GM19351 (cell line): ENCODE measurements at regions not wholly inside any gene's neighbourhood (a gene's known extent, or its start where the extent isn't known, plus 50 kb on each side); places are given as distances from the start of the nearest gene placed in this dataset.

ENCODE experiments used
- ATAC-seq: cut with Tn5 transposase; IDR thresholded peaks from one replicate; pipeline ENCODE4 v1.9.1; 2021; ENCODE audit warnings: mild to moderate bottlenecking, moderate library complexity; ENCODE audit not compliant: unreplicated experiment

GRCh38 chr18:55864281-55864680, 276.3 kb upstream of the TCF4 start:
- ATAC-seq, result no peak

DNA sequence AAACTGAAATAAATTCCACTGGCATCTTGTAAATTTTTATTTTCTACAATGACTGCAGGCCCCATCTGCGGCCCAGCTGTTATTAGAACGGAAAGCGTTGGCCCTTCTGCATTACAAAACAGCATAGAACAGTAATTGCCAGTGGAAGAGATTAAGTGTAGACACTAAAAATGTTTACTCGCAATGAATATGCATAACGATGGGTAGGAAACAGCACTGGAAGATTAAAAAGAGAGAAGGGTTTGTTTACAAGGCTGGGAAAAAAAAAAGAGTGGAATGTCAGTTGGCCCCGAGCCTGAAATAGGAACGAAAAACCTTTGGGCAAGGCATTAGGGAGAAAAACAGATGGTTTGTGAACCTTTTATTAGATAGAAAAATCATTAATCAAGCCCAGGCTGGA, 275.9 kb upstream of the TCF4 start:
- no peak for ATAC-seq

GRCh38 chr18:55863391-55863706, 275.4 kb upstream of the TCF4 start:
- no peak for ATAC-seq

DNA sequence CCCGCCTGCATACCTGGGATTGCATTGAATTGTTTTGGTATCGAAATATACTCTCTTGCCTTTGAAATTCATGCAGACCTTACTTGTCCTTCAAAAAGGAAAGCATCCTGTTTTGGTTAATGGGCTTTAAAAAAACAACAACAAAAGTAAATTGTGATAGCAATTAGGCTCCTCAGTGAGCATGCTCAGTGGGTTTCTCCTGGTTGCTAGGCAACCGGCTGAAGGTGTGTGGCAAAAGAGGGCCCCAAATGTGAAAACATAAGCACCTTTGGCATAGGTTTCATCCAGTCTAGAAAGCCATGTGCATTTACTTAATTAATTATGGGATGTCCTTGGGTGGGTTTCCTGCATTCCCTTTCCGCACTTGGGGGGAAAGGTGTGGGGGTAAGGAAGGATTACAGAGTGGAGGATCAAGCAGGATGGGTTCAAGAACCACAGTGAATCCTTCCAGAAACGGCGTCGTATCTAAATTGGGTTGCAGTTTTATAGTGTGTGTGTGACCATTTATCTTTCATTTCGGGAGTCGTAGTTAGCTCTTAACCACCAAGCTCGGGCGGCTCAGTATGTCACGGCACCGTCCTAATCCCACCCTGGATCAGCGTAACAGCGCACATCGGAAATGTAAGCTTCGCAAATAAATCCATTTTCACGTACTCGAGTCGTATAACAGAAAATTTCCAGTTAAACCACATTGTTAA, 274.9 kb upstream of the TCF4 start:
- ATAC-seq, result no peak

GRCh38 chr18:55861266-55861665, 273.3 kb upstream of the TCF4 start:
- no peak for ATAC-seq

DNA sequence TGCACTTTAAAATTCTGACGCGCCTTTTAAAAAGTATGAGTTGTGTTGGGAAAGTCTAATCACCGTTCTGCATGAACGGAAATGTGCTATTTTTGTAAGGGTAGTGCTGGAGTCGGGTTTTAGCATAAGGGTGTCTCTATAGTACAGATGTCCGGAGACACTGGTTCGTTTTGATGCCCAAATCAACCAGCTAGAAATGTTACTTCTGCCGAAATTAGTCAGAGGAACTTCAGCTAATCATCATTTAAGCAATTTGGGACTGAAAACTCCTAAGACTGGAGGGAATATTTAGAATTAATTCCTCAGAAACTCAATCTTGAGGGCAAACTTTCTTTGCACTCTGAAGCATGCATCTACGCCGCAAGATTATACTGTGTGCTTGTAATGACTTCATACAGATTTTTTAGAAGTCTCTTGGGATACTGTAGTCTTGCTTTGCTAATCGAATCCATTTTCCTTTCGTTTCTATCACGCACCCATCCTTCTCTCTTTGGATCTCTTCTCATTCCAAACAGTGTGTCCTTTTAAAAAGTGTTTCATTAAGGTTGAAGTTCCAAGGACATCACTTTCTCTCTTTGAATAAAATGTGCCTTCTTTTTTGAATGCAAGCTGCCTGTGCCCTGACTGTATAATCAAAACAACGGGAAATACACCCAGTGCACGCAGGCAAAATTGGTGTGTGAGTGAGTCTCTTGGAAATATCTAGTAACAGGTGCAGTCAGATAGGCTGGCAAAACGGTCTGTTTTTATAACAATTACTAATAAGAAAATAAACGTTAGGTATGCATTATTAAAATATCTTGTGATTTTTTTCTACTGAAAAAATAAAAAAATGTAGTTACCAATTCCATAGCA, 270.9 kb upstream of the TCF4 start:
- ATAC-seq, result no peak

- ATAC-seq, result no peak
These were observed 270.0 kb upstream of the TCF4 start for GRCh38 chr18:55857956-55858355.

DNA sequence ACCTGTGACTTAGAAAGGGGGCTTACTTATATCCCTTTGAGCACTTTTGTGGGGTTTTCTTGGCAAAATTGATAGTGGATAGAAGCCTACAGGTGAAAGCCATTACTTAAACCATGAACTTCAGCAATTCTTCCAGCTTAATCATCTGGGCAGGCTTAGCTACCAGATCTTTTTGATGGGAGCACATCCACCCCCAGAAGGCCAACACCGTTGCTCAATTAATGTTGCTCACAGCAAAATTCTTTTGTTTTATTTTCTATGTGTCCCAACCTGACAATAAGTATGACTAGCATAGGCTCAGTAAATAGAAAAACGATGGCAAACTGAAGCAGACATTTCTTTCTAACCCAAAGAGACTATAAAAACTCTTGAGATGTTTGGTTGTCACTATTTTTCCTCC, 269.4 kb upstream of the TCF4 start:
- no peak for ATAC-seq

GRCh38 chr18:55856679-55857078, 268.7 kb upstream of the TCF4 start:
- ATAC-seq, result no peak

DNA sequence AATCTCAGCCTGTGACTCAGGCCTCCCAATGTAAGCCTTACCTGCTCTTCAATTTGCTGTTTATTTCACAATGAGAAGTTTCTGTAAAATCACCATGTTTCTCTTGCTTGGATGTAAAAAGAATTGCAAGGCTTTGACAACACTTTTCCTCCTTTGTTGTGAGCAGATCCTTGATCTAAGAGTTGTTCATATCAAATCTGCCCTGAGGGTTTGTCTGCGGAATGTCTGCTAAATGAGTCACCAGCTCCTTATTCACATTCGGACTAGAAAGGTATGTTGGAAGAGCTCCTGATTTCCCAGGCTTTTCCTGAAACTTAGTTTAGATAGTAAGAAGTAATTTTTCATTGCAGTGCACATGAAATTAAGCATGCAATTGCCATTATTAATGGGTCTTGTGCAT, 268.2 kb upstream of the TCF4 start:
- no peak for ATAC-seq

DNA sequence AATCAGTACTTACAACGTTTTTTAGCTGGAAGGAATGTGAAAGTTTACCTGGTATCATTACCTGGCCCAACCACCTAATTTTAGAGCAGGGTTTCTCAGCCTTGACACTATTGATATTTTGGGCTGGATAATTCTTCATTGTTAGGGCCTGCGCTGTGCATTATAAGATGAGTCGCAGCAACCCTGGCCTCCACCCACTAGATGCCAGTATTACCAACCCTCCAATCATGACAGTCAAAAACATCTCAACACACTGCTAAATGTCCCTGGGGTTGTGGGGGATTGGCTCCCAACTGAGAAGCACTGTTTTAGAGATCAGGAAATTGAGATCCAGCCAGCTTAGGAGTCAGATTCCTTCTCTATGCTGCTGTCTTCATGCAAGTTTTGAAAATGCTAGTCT, 265.3 kb upstream of the TCF4 start:
- ATAC-seq, result no peak

- no peak for ATAC-seq
These were observed 262.9 kb upstream of the TCF4 start for GRCh38 chr18:55850904-55851303.

DNA sequence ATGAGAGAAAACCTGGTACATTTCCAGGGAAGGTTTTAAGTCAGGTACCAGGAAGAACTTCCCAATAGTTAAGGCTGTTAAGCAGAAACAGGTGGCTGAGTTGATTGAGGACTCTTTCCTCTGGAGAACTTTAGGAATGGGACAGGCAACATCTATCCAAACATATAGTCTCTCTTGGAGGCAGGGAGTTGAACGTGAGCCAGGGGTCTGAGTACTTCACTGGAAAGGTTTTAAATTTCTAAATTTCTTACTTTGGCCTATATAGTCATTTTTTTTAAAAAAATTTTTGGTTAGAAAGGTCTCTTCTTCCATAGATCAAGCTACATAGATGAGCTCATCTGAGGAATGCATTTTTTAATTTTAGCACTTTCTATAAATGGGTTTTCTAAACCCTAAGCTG, 261.4 kb upstream of the TCF4 start:
- ATAC-seq, result no peak

- ATAC-seq, result no peak
These were observed 260.0 kb upstream of the TCF4 start for GRCh38 chr18:55847960-55848359.

DNA sequence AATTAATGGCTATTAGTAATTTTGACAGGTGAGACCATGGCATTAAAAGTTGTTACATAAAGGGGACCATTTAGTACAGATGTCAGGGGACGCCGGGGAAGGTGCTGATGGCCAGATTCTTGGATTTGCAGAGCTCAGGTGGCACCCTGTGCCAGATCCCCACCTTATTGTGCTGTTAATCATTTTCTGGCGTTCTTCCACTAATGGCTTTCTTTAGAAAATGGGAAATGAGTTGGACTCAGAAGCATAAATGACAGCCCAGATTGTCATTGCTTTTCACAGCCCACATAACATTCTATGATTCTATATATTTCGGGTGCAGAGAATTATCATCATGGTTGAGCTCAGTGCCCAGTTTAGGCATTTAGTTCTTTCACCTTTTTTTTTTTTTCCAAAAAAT, 257.2 kb upstream of the TCF4 start:
- ATAC-seq, result no peak

GRCh38 chr18:55844382-55844781, 256.4 kb upstream of the TCF4 start:
- ATAC-seq, result no peak

DNA sequence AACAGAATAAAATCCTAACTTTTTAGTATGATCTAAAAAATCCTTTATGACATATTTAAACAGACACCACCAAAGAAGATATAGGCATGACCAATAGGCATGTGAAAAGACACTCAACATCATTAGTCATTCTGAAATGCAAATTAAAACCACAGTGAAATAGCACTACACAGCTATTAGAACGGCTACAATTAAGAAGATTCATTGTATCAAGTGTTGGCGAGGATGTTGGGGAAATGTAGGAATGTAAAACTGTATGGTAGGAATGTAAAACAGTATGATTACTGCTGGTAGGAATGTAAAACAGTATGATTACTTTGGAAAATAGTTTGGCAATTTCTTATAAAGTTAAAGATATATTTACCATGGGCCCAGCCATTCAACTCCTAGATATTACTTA, 253.3 kb upstream of the TCF4 start:
- ATAC-seq, result no peak

GRCh38 chr18:55840601-55841170, 252.7 kb upstream of the TCF4 start:
- ATAC-seq, result no peak

GRCh38 chr18:55839343-55839742, 251.4 kb upstream of the TCF4 start:
- no peak for ATAC-seq

- ATAC-seq, result no peak
These were observed 250.8 kb upstream of the TCF4 start for GRCh38 chr18:55838841-55839240.

DNA sequence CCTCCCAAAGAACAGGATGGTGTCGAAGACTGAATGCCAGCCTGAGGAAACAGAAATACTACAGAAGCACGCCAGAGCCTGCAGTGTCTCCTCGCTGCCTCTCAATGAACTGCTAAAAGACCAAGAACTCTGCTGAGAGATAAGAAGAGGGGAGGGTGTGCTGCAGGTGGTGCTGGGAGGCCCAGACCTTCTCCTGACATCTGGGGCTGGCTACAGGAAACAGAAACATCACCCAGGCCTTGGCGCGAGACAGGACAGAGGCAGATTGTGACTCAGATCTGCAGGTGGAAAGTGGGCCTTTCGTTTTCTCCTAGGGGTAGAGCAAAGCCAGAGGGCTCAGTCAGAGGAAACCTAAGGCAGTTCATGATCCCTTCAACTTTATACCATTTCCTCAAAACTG, 250.3 kb upstream of the TCF4 start:
- no peak for ATAC-seq

GRCh38 chr18:55833543-55833942, 245.6 kb upstream of the TCF4 start:
- no peak for ATAC-seq
